ENCODE measurements at regions not wholly inside any gene's neighbourhood (a gene's known extent, or its start where the extent isn't known, plus 50 kb on each side); places are given as distances from the start of the nearest gene placed in this dataset.

DNA sequence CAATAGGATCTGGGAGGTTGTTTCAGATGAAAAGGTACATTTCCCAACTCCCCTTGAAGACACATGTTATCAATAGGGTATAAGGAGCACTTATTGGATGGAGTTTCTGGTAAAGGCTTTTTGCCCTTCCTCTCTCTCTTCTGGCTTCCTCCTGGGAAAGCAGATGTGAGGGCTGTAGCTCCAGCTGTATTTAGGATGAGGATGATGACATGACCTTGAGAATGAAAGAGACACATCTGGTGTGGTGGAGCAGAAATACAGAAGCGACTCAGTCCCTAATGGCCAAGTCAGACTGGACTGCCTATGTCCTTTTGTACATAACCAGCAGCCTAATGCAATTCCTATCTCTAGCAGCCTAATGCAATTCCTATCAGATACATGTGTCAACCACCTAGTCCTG lies 100.9 kb upstream of the NXPH2 start:
- H3K4me2 ChIP-seq (ENCODE audit: insufficient read depth, low read length): no peak overlapping the region
- intact Hi-C loops (cut with micrococcal nuclease): no loop called here
- H4K20me1 ChIP-seq (replicated peaks; ENCODE audit: control insufficient read depth, extremely low read depth, insufficient read depth, low read length): no peaks in the 10 kb centered on the region
- ChIA-PET POLR2A (no interaction called here), CTCF (no interaction called here)
- no peak overlapping the region for H3K4me3 ChIP-seq (replicated peaks in 1 of 3; ENCODE audit: insufficient read depth in 1 of 3, low read depth in 1 of 3, low read length in 3 of 3)
- DNase-seq (ENCODE audit: low read depth, low spot score) (no peak), FAIRE-seq (no peak)
- H3K9me3 ChIP-seq (replicated peaks; ENCODE audit: control insufficient read depth, insufficient read depth, low read length): no peaks in the 10 kb centered on the region
- TF ChIP-seq MYC (IDR thresholded peaks at IDR 0.05; ENCODE audit: low read depth, low read length) (no peak), POLR2AphosphoS5 (IDR thresholded peaks at IDR 0.05; ENCODE audit: insufficient read depth, low read depth, low read length) (no peak), POLR2A (IDR thresholded peaks at IDR 0.05; ENCODE audit: low read depth, low read length) (no peak), EZH2 (IDR thresholded peaks at IDR 0.05; ENCODE audit: borderline replicate concordance, low read depth, low read length, severe bottlenecking) (no peak), JUN (IDR thresholded peaks at IDR 0.05; ENCODE audit: borderline replicate concordance, insufficient read depth, insufficient read length, low read depth) (no peak), FOS (IDR thresholded peaks at IDR 0.05; ENCODE audit: borderline replicate concordance, insufficient read depth, low read length) (no peak), GATA2 (IDR thresholded peaks at IDR 0.05; ENCODE audit: insufficient read depth, insufficient read length, low read depth, low read length) (no peak)
- TF ChIP-seq, protein P1, sequence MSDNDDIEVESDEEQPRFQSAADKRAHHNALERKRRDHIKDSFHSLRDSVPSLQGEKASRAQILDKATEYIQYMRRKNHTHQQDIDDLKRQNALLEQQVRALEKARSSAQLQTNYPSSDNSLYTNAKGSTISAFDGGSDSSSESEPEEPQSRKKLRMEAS (IDR thresholded peaks at IDR 0.05; ENCODE audit: insufficient read depth, insufficient read length): no peak
- TF ChIP-seq, protein P2, sequence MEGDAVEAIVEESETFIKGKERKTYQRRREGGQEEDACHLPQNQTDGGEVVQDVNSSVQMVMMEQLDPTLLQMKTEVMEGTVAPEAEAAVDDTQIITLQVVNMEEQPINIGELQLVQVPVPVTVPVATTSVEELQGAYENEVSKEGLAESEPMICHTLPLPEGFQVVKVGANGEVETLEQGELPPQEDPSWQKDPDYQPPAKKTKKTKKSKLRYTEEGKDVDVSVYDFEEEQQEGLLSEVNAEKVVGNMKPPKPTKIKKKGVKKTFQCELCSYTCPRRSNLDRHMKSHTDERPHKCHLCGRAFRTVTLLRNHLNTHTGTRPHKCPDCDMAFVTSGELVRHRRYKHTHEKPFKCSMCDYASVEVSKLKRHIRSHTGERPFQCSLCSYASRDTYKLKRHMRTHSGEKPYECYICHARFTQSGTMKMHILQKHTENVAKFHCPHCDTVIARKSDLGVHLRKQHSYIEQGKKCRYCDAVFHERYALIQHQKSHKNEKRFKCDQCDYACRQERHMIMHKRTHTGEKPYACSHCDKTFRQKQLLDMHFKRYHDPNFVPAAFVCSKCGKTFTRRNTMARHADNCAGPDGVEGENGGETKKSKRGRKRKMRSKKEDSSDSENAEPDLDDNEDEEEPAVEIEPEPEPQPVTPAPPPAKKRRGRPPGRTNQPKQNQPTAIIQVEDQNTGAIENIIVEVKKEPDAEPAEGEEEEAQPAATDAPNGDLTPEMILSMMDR (IDR thresholded peaks at IDR 0.05; ENCODE audit: extremely low read depth in 1 of 2, insufficient read depth in 1 of 2, low read depth in 1 of 2, low read length in 2 of 2): no peak
- no peaks in the 10 kb centered on the region for H3K79me2 ChIP-seq (ENCODE audit: control insufficient read depth, insufficient read depth, low read length)
- H3K27me3 ChIP-seq (ENCODE audit: control insufficient read depth in 2 of 2, insufficient read depth in 2 of 2, low read length in 2 of 2): no peaks in the 10 kb centered on the region
- no peak overlapping the region for H3K9ac ChIP-seq (replicated peaks; ENCODE audit: extremely low read depth, insufficient read depth, low read length)
- H2AFZ ChIP-seq (ENCODE audit: low read depth, low read length): no peak overlapping the region
- no peak overlapping the region for H3K27ac ChIP-seq (ENCODE audit: insufficient read depth, low read depth, low read length)
- no peaks in the 10 kb centered on the region for H3K36me3 ChIP-seq (ENCODE audit: control insufficient read depth in 2 of 2, extremely low read depth in 1 of 2, insufficient read depth in 2 of 2, low read length in 2 of 2)
- no peaks in the 10 kb centered on the region for H3K9me1 ChIP-seq (replicated peaks; ENCODE audit: control insufficient read depth, extremely low read depth, insufficient read depth, low read length)
- H3K4me1 ChIP-seq (ENCODE audit: control insufficient read depth, extremely low read depth, insufficient read depth, low read length): no peaks in the 10 kb centered on the region
- dilution Hi-C loops (cut with MboI; ENCODE audit: extremely low pct_ligation_motif_present, low sequenced_read_pairs): no loop called here
- no TSS peak for BruUV-seq (replicated peaks)
